Gastrocnemius medialis (tissue), 4 donors: ENCODE measurements at regions not wholly inside any gene's neighbourhood (a gene's known extent, or its start where the extent isn't known, plus 50 kb on each side); places are given as distances from the start of the nearest gene placed in this dataset.

Experiments used
- ATAC-seq, 2 donors: fragments of 150-250 bp; one replicate each; pipeline ENCODE4 v1.9.1; 2016
- DNase-seq, 2 donors: peaks; one replicate each; pipeline ENCODE4 v3.0.0-alpha.2; 2019
- H3K27ac ChIP-seq, 4 donors: fragments of 200-600 bp; sonication (generic); 1 replicate in 1 of 4; 2 replicates in 3 of 4; pipeline ENCODE4 v1.5.1; 2016 to 2018; ENCODE audit warnings: mild to moderate bottlenecking in 2 of 4, moderate library complexity in 1 of 4
- H3K27me3 ChIP-seq, 3 donors: fragments of 200-600 bp; sonication (generic) in 2 of 3; 1 replicate in 1 of 3; 2 replicates in 2 of 3; pipeline versions ENCODE4 v1.5.1 to v1.6.0; 2016 to 2019; ENCODE audit warnings: mild to moderate bottlenecking in 1 of 3, moderate library complexity in 1 of 3
- H3K36me3 ChIP-seq, 2 donors: fragments of 200-600 bp; sonication (generic) in 1 of 2; one replicate each; pipeline ENCODE4 v1.5.1; 2017 to 2018
- H3K4me1 ChIP-seq, 2 donors: fragments of 200-600 bp; sonication (generic) in 1 of 2; one replicate each; pipeline ENCODE4 v1.5.1; 2016 to 2017; ENCODE audit warnings: mild to moderate bottlenecking in 2 of 2
- H3K4me3 ChIP-seq, 4 donors: fragments of 200-600 bp; sonication (generic) in 3 of 4; 1 replicate in 1 of 4; 2 replicates in 3 of 4; pipeline ENCODE4 v1.5.1; 2016 to 2019; ENCODE audit warnings: mild to moderate bottlenecking in 2 of 4
- H3K9me3 ChIP-seq, 3 donors: fragments of 200-600 bp; sonication (generic) in 2 of 3; 1 replicate in 1 of 3; 2 replicates in 2 of 3; pipeline ENCODE4 v1.5.1; 2016 to 2019
- CTCF ChIP-seq, 5 experiments: fragments of 450-650 bp in 3 of 5; fragments of 200-600 bp in 2 of 5; sonication (generic) in 2 of 5; IDR thresholded peaks in 4 of 5; conservative IDR thresholded peaks in 1 of 5; 1 replicate in 4 of 5; 2 replicates in 1 of 5; pipeline ENCODE4 v1.5.1; 2016 to 2019; ENCODE audit warnings: antibody characterized with exemption in 5 of 5, mild to moderate bottlenecking in 3 of 5, moderate library complexity in 3 of 5
- POLR2A ChIP-seq, 2 donors: fragments of 450-650 bp; IDR thresholded peaks; one replicate each; pipeline ENCODE4 v1.6.1; 2017; ENCODE audit warnings: antibody characterized with exemption in 2 of 2, mild to moderate bottlenecking in 2 of 2, moderate library complexity in 2 of 2
- in situ Hi-C, 4 donors: fragments of 200-750 bp; cut with MboI; loops; one replicate each; pipeline versions ENCODE4 v1.15.0 to v1.8.0; 2017; ENCODE audit warnings: low sequenced_read_pairs in 4 of 4
- intact Hi-C: fragments of 100-400 bp; cut with DNase I; formaldehyde crosslinking; loops from one replicate; pipeline ENCODE4 v1.15.1; 2023; ENCODE audit warnings: low total_unique reads

GRCh38 chr2:12060886-12061285 is 314.5 kb downstream of the LPIN1 start:
- in situ Hi-C loops = no loop called here
- no peak for ATAC-seq

GRCh38 chr2:12061286-12062052 is 315.0 kb downstream of the LPIN1 start:
- Histone ChIP-seq H3K4me1 (no peaks in the 10 kb centered on the region), H3K4me3 (no peak overlapping the region), H3K27me3 (no peaks in the 10 kb centered on the region), H3K36me3 (no peaks in the 10 kb centered on the region), H3K9me3 (no peaks in the 10 kb centered on the region), H3K27ac (no peak overlapping the region)
- TF ChIP-seq CTCF (IDR thresholded peaks at IDR 0.05 in 4 of 5, conservative IDR thresholded peaks at IDR 0.05 in 1 of 5) (no peak), POLR2A (IDR thresholded peaks at IDR 0.05) (no peak)
- intact Hi-C loops = no loop called here
- DNase-seq = no peak
- no peak for ATAC-seq
- in situ Hi-C loops = no loop called here

More at GRCh38 chr2:12060886-12061285, 314.5 kb downstream of the LPIN1 start:
- intact Hi-C loops = no loop called here
- Histone ChIP-seq H3K9me3 (no peaks in the 10 kb centered on the region), H3K4me3 (no peak overlapping the region), H3K27me3 (no peaks in the 10 kb centered on the region), H3K36me3 (no peaks in the 10 kb centered on the region), H3K27ac (no peak overlapping the region), H3K4me1 (no peaks in the 10 kb centered on the region)
- TF ChIP-seq POLR2A (IDR thresholded peaks at IDR 0.05) = no peak
- TF ChIP-seq CTCF (IDR thresholded peaks at IDR 0.05 in 4 of 5, conservative IDR thresholded peaks at IDR 0.05 in 1 of 5) = no peak
- no peak for DNase-seq

GRCh38 chr2:12062053-12062395 is 315.6 kb downstream of the LPIN1 start:
- no peak overlapping the region for H3K27ac ChIP-seq
- DNase-seq = no peak
- H3K4me1 ChIP-seq = no peaks in the 10 kb centered on the region
- no peak overlapping the region for H3K4me3 ChIP-seq
- intact Hi-C loops = no loop called here
- ATAC-seq = no peak
- in situ Hi-C loops = no loop called here
- no peaks in the 10 kb centered on the region for H3K9me3 ChIP-seq
- TF ChIP-seq POLR2A (IDR thresholded peaks at IDR 0.05) = no peak
- TF ChIP-seq CTCF (IDR thresholded peaks at IDR 0.05 in 4 of 5, conservative IDR thresholded peaks at IDR 0.05 in 1 of 5) = no peak
- H3K27me3 ChIP-seq = no peaks in the 10 kb centered on the region
- no peaks in the 10 kb centered on the region for H3K36me3 ChIP-seq

GRCh38 chr2:12063210-12063609 is 316.8 kb downstream of the LPIN1 start:
- Histone ChIP-seq H3K27ac (no peak overlapping the region), H3K27me3 (no peaks in the 10 kb centered on the region), H3K4me1 (no peaks in the 10 kb centered on the region), H3K36me3 (no peaks in the 10 kb centered on the region), H3K4me3 (no peak overlapping the region), H3K9me3 (no peaks in the 10 kb centered on the region)
- in situ Hi-C loops (no loop called here), intact Hi-C loops (no loop called here)
- ATAC-seq = no peak
- TF ChIP-seq CTCF (IDR thresholded peaks at IDR 0.05 in 4 of 5, conservative IDR thresholded peaks at IDR 0.05 in 1 of 5) (no peak), POLR2A (IDR thresholded peaks at IDR 0.05) (no peak)
- DNase-seq = no peak

GRCh38 chr2:12064153-12064552 is 317.7 kb downstream of the LPIN1 start:
- Histone ChIP-seq H3K9me3 (no peaks in the 10 kb centered on the region), H3K27me3 (no peaks in the 10 kb centered on the region), H3K27ac (no peak overlapping the region), H3K4me1 (no peaks in the 10 kb centered on the region), H3K36me3 (no peaks in the 10 kb centered on the region), H3K4me3 (no peak overlapping the region)
- TF ChIP-seq POLR2A (IDR thresholded peaks at IDR 0.05) (no peak), CTCF (IDR thresholded peaks at IDR 0.05 in 4 of 5, conservative IDR thresholded peaks at IDR 0.05 in 1 of 5) (no peak)
- intact Hi-C loops (no loop called here), in situ Hi-C loops (no loop called here)
- DNase-seq (no peak), ATAC-seq (no peak)
